HL-60/S4 (cell line): ENCODE measurements at regions not wholly inside any gene's neighbourhood (a gene's known extent, or its start where the extent isn't known, plus 50 kb on each side); places are given as distances from the start of the nearest gene placed in this dataset.

Source experiments
- in situ Hi-C: fragments of 300-500 bp; cut with MboI; formaldehyde crosslinking; loops from 2 replicates; pipeline ENCODE4 v1.14.3; 2022; ENCODE audit warnings: low sequenced_read_pairs

DNA sequence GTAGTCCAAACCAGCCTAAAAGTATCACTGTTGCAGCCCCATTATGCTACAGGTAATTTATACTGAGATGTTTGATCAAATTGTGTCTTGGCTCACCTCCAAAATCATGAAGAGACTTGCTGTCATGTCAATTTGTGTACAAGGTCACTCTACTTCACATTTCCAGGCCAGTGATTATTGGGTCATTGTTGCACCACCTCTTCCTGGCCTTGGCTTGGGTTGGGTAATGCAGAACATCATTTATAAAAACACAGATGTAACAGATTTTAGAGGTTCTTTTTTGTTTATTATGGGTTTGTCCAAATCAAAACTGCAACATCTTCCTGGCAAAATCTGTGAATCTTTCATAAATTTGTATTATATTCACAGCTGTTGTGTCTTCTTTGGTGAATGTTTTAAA is 459.5 kb downstream of the ANKRD50 start:
- in situ Hi-C loops = loop anchor here (25.0 kb wide), 1 partner anchor 891 kb away; no protein-coding TSS in a partner anchor

DNA sequence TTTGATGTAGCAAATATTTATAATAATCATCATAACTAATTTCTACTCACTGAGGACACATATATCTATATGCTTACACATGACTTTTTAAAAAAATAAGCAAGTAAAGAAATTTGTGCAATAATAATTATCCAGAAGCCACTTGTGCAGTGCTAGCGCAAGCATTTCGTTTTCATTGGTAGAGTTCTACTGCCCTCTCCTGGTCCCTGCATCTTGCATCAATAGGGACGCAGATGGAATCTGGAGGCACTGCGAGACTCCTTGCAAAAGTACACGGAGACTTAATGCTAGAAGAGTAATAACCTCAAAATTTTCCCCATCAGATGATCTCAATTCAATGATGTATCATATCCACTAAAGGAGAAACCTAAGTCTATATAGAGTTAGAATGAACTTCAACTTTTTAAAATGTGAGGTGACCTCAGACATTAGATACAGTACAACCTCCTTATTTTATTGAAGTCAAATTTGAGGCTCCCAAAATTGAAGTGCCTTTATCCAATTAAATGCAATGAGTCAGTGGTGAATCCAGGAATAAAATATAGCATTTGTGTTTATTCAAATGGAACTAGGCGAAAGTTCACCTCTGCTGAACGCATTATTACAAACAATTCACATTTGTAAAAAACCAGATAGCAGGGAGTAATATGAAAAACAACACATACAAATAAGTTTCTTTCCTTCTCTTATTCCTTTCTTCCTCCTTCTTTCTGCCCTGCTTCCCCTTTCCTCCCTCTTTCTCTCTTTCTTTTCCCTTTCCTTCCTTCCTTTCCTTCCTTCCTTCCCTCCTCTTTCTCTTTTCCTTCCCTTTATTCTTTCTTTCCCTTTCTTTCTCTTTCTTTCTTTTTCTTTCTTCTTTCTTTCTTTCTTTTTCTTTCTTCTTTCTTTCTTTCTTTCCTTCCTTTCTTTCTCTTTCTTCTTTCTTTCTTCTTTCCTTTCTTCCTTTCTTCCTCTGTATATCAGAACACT is 450.0 kb downstream of the ANKRD50 start:
- in situ Hi-C loops = loop anchor here (25.0 kb wide), 1 partner anchor 900 kb away; no protein-coding TSS in a partner anchor

DNA sequence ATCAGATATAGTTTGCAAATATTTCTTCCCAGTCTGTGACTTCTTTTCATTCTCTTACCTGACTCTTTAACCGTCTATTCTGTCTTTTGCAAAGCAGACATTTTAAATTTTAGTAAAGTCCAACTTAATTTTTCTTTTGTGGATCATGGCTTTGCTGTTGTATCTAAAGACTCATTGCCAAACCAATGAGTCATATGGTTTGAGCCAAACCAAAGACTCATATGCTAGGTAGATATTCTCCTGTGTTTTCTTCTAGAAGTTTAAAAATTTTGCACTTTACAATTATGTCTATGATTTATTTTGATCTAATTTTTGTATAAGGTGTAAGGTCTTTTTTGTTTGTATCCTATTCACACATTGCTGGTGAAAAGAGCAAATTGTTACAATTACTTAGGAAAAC is 446.8 kb downstream of the ANKRD50 start:
- in situ Hi-C loops = loop anchor here (25.0 kb wide), 1 partner anchor 903 kb away; no protein-coding TSS in a partner anchor

DNA sequence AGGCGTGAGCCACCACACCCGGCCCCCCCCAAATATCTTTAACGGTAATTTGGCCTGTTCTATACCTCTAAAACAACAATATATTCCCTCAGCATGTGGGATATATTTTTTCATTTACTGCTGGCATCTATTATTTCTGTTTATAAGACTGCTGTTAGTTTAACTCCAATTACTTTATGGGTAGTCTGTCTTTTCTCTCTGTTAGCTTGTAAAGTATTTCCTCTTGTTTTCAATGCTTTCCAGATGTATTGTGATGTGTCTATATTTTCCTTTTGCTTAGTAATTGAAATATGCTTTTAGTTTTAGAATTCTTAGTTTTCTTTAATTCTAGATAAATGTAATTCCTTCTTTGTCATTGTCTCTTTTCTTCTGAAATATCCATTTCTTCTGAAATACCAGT is 445.8 kb downstream of the ANKRD50 start:
- in situ Hi-C loops = loop anchor here (25.0 kb wide), 1 partner anchor 904 kb away; no protein-coding TSS in a partner anchor

DNA sequence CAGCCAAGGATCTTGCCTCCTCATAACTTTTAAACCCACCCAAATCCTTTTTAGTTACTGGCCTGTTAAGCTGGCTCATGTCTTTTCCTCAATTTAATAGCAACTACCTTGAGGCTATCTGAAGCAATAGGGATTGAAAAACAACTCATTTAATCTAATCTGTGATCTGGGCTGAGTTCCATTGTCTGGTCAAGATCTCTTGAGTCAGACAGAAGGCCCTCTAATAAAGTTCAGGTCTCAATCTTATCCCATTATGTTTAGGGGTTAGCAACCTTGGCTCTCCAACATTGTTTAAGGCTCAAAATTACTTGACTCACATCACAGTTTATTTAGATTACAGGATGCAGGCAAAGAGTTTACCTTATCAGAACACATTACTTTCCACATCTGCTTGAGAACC is 436.1 kb downstream of the ANKRD50 start:
- in situ Hi-C loops = no loop called here

DNA sequence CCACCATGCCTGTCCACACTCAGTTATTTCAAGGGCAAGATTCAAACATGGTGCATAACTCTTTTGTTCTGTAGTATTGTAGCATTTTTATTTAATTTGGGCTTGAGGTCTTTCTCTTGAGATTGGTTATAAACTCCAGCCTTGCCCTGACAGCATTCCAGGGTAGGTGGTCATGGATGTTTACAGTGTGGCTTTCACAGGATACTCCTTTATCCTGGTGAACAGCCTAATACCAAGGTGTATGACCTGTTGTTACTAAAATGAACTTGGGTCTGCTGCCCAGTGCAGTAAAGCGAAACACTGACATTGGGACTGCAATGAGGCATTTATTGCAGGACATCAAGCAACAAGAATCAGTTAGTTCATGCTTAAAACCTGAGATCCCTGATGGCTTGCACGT is 434.8 kb downstream of the ANKRD50 start:
- in situ Hi-C loops = no loop called here

DNA sequence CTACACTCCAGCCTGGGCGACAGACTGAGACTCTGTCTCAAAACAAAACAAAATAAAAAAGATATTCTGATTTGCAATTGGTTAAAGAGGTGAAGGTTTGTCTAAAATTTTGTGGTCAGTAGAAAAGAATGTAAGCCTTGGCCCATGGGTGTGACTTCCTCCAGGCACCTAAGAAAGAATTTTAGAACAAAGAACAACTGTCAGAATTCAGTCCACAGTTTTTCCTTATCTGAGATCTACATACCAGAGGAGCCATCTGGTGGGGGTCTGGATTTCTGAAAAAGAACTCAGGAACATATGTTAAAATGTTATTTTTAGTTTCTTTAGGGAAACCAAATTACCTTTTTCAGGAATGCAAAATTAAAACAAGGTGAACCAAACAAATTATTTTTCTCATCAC is 434.1 kb downstream of the ANKRD50 start:
- in situ Hi-C loops = no loop called here

DNA sequence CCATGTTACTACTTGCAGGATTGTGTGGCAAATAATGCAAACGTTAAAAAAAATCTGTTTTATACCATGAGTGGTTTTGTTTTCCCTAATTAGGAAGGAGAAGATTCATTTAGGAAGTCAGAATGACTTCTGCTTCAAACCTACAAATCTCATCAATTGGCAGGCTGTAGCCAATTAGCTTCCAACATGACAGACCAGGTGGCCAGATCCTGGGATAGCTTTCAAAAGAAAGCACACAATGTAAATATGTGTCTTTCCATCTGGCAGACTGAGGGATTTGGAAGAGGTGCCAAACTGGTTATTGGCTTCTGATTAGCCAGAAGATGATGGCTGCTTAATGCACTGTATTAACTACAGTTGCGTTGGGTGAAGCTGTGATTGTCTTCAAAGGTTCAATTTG is 432.8 kb downstream of the ANKRD50 start:
- in situ Hi-C loops = no loop called here

DNA sequence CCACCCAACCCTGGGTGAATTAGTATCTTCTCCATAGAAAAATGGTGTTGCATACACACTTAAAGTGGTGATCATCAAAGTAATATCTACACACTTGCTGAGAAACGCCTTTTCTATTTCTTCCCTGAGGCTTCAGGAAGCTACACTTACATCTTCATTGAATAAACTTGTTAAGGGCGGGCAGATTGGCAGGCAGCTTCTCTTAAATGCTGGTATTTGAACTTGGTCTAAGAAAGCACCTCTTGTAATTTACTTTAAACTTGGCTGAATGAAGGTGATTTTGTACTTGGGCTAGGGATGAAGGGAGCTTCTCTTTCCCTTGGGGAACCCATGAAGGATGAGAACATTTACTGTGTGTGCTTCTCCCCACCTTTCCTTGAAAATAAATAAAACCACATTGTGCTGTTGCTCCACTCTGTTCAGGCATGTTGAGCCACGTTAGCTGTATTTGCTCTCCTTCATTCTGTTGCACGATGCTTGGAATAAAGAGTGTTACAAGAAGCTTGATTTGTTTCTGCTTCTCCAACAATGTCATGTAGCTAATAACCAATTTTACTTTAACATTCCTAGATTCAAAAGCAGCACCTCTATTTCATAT is 430.1 kb downstream of the ANKRD50 start:
- in situ Hi-C loops = no loop called here

DNA sequence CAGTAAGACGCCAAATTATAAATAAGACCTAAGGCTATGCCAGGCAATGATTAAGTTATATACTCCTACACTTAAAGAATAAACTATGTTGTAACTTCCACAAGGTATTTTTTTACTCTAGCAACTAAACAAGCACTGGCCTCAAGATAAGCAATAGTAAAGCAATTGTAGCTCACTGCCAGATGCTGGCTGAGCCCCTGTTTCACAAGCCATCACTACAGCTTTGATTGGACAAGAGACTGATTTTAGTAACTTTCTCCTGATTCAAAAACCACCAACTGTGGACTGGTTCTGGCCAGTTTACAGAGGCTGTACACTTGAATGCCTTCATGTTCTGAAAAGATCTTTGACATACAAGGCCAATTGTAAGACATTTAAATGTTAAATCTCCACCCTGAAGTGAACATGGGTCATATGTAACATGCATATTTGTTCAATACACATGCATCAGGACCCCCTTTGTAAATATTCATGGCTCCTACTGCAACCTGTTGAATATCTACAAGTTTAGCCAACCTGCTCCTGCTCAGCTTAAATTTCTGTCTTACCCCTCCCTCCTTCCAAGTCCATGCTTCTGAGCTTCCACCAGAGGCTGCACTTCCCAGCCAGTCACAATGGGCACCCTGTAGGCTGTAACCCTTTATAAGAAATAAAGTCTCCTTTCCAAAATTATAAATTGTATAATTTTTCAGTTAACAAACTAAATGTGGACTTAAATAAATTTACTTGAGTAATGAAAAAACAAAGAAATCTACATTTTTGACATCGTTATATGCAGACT is 423.6 kb downstream of the ANKRD50 start:
- in situ Hi-C loops = no loop called here

DNA sequence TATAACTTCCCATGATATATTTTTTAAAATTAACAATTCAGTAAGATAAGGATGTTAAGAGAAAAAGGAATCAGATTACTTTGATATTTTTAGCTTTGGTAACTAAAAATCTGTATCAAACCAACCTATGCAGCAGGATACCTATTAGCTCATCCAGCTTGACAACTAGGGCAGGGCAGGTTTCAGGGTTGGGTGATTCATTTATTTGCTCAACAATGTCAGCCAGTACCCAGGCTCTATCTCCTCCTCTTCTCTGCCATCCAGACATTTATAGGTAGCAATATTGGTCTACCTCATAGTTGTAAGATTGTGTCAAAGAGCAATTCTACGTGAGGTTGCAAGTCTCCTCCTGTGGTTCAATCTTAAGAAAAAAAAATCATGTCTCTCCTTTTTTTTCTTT is 421.9 kb downstream of the ANKRD50 start:
- in situ Hi-C loops = no loop called here

DNA sequence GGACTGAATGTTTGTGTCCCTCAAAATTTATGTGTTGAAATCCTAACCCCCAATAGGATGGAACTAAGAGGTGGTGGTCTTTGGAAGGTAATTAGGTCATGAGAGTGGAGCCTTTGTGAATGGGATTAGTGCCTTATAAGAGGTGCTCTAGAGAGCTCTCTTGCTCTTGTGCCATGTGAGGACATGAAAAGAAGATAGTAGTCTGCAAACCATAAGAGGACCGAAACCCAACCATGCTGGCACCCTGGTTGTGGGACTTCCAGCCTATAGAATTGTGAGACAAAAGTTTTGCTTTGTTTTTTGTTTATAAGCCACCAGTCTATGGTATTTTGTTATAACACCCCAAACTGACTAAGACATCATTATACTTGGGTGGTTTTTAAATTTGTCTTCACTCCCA is 417.1 kb downstream of the ANKRD50 start:
- in situ Hi-C loops = no loop called here

DNA sequence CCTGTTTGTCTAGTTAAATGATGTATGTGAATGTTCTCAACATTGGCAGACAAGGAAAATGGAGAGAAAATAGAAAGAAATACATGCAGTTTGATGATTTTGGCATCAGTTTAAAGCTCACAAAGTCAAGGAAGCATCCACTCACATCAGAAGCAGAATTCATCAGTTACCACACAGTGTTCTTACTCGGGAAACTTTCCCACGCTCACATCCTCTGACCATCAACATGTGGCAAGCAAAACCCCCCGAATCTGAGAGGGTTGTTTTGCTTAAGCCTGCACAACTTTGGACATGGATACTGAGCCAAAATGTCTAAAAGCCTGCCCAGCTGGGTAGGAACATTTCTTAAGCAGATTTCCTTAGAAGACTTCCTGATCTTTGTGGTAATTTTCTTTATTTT is 407.6 kb downstream of the ANKRD50 start:
- in situ Hi-C loops = no loop called here

DNA sequence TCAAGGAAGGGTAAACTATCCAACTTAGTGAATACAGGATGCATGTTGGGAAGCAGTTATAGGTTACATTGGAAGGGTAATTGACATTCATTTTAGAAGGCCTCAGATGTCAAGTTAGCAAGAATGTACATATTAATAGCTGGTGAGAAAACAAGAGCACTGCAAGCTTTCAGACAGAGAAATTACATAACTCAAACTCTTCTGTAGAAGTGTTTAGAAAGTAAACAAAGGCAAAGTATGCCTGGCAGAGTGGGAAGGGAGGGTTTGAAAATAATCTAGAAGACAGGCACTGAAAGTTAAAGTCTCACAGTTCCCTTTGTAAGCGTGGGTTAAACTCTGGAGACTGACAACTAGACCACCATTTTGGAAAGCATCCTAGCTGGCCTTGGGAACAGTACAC is 406.2 kb downstream of the ANKRD50 start:
- in situ Hi-C loops = no loop called here

DNA sequence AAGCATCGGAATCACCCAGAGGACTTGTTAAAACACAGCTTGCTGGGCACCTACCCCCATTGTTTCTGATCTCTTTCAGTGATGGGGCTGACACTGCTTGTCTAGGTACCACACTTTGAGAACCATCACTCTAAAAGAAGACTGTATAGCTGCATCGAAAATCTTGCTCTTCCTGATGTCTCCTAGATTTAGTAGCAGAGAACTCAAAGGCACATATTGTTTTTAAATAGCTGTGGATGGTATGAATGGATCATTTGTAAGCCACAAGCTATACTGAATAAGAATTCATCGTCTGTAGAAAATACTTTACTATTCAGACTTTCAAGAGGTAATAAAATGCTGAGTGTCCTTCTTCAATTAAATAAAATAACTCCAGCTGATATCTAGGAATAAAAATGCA is 405.4 kb downstream of the ANKRD50 start:
- in situ Hi-C loops = no loop called here

DNA sequence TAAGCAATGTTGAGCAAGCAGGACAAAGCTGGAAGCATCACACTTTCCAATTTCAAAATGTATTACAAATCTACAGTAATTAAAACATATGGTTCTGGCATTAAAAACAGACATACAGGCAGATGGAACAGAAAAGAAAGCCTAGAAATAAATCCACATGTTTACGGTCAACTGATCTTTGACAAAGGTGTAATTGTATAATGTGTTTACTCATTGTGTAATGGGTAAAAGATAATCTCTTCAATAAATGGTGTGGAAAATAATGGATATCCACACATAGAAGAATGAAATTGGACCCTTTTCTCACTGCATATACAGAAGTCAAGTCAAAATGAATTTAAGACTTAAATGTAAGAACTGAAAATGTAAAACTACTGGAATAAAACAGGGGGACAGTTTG is 394.2 kb downstream of the ANKRD50 start:
- in situ Hi-C loops = no loop called here

DNA sequence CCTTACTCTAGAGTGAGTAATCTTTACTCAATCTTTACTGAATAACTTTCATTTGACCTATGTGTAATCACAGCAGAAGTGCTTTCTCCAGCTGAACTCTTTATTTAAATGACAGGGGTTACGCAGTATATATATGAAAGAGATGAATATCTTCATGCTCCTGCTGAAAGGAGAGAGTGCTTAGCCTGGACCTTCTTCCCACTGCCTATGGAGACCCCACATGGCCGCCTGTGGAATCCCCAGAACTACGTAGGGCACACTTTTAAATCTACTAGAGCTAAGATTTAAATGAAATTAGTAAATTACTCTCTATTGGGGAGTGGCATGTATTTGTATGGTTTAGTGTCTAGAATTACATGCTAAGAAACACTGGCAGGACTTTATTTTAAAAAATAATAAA is 391.2 kb downstream of the ANKRD50 start:
- in situ Hi-C loops = no loop called here

DNA sequence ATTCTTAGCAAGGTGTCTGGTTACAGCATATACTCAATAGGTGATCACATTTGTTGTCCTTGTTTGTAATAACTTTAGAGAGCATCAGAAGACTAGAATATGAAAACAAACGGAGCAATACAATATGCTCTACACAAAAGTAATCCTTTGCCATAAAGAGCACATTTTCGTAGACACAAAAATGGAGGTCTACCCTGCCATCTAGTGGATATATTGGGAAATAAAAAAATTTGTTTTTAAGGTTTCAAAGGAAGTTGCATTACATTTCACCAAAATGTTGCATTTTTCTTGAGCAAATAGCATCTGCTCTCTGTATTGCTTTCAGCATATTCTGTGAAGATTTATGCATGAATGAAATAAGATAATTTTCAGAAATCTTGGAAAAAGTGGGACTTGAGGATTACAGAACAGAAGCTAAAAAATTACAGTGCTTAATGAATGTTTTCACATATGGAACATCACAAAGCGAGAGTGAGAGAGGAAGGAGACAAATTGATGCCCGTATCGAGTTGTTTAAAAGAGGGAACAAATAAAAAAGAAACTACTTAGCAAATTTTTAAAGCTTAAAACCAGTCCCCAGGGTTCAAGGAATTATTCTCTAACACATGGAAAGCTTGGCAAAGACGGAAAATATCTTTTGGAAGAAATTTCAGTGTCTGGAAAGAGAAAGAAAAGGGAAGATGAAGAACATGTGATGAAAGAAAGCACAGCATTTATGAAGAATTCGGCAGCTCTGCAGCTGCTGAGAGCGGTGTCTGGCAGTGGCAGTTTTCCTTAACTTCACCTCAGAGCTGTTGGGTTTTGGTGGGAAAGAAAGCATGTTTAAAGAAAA is 390.1 kb downstream of the ANKRD50 start:
- in situ Hi-C loops = no loop called here

DNA sequence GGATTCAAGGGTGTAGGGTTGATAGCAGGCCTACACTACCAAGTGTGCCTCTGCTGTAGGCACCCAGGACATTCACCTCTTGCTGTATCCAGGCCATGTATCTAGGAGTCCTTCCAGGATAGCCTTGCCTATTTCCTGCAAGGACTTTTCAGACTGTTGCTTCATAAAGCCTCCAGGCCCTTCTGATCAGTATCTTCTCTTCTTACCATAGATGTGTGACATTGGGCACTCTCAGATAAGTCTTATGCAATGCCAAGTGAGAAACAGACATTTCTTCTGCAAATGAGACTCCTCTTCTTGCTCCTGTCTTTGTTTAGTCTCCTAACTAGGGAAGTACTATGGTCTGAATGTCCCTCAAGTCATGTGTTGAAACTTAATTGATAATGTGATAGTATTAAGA is 386.8 kb downstream of the ANKRD50 start:
- in situ Hi-C loops = no loop called here

DNA sequence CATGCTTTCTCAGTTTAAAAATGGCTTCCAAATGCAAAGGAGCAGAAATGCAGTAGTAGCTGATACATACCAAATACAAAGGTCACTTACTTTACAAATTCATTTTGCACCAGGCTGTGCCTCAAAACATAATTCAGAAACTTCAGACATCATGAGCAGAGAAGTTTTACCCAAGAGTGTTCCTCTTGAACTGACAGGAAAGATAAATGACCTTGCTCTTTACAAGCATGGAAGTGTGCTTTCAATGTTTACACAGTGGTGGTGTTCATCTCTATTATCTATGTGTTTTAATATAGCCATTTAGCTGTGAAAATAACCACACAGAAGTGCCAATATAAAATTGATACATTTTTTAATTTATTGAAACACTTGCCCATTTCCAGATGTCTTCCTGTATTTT is 383.4 kb downstream of the ANKRD50 start:
- in situ Hi-C loops = no loop called here

DNA sequence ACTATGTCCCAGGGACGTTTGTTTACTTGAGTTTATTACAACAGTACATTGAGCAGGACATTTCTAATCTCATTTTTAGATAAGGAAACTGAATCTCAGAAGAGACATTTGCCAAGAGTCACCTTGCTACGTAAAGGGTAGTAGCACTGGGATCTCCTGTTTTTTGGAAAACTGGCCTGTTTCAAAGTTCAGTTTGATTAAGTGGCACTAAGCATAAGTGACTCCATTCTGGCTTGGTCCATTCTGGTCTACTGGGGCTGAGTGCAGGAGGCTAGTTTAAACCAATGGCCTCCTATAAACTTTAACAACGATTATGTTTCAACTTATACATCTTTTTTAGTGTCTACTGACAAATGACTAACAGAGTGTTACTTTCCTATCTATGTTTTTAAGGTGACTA is 382.5 kb downstream of the ANKRD50 start:
- in situ Hi-C loops = no loop called here
